Liver (tissue), 8 donors: ENCODE measurements at regions not wholly inside any gene's neighbourhood (a gene's known extent, or its start where the extent isn't known, plus 50 kb on each side); places are given as distances from the start of the nearest gene placed in this dataset.

ENCODE experiments used
- DNase-seq: peaks from one replicate; pipeline ENCODE4 v3.0.0-alpha.2; 2017; ENCODE audit warnings: low spot score
- H3K27ac ChIP-seq, 2 donors: one replicate each; pipeline ENCODE4 v1.7.0; 2013; ENCODE audit warnings: inconsistent platforms in 2 of 2, low read length in 2 of 2, control low read depth in 1 of 2, low read depth in 1 of 2, mild to moderate bottlenecking in 1 of 2
- H3K27me3 ChIP-seq, 4 donors: one replicate each; pipeline versions ENCODE4 v1.6.1 to v1.7.0; 2013; ENCODE audit warnings: low read length in 3 of 4, inconsistent platforms in 1 of 4, mild to moderate bottlenecking in 1 of 4, moderate library complexity in 1 of 4; ENCODE audit not compliant: control insufficient read depth in 4 of 4, insufficient read depth in 4 of 4
- H3K36me3 ChIP-seq, 4 donors: one replicate each; pipeline versions ENCODE4 v1.6.1 to v1.7.0; 2013; ENCODE audit warnings: low read length in 3 of 4, mild to moderate bottlenecking in 3 of 4, low read depth in 1 of 4, moderate library complexity in 1 of 4; ENCODE audit not compliant: control insufficient read depth in 4 of 4, insufficient read depth in 3 of 4
- H3K4me1 ChIP-seq, 4 donors: one replicate each; pipeline versions ENCODE4 v1.6.1 to v1.7.0; 2013; ENCODE audit warnings: low read length in 3 of 4, mild to moderate bottlenecking in 3 of 4, moderate library complexity in 1 of 4; ENCODE audit not compliant: control insufficient read depth in 4 of 4, insufficient read depth in 4 of 4
- H3K4me3 ChIP-seq, 3 donors: one replicate each; pipeline versions ENCODE4 v1.6.1 to v1.7.0; 2013; ENCODE audit warnings: low read length in 3 of 3, control low read depth in 1 of 3, low read depth in 1 of 3, mild to moderate bottlenecking in 1 of 3
- H3K9ac ChIP-seq, 2 donors: one replicate each; pipeline ENCODE4 v1.7.0; 2013; ENCODE audit warnings: low read length in 2 of 2, mild to moderate bottlenecking in 2 of 2, moderate library complexity in 2 of 2, control low read depth in 1 of 2, low read depth in 1 of 2
- H3K9me3 ChIP-seq, 4 donors: one replicate each; pipeline versions ENCODE4 v1.6.1 to v1.7.0; 2013; ENCODE audit warnings: low read length in 3 of 4; ENCODE audit not compliant: control insufficient read depth in 4 of 4
- ATF3 ChIP-seq: IDR thresholded peaks from 2 replicates; pipeline ENCODE4 v1.6.1; 2016; ENCODE audit warnings: antibody characterized with exemption
- CTCF ChIP-seq: fragments of 150-350 bp; IDR thresholded peaks from 2 replicates; pipeline ENCODE4 v1.5.1; 2017; ENCODE audit warnings: improper control_type of control experiment, low read depth, low read length; ENCODE audit not compliant: missing input control
- EGR1 ChIP-seq, 2 donors: IDR thresholded peaks; 2 replicates each; pipeline ENCODE4 v1.6.1; 2016 to 2018; ENCODE audit warnings: antibody characterized with exemption in 2 of 2, low read depth in 2 of 2
- FOXA1 ChIP-seq: IDR thresholded peaks from 2 replicates; pipeline ENCODE4 v1.6.1; 2016; ENCODE audit warnings: antibody characterized with exemption
- FOXA2 ChIP-seq: IDR thresholded peaks from 2 replicates; pipeline ENCODE4 v1.6.1; 2016; ENCODE audit warnings: antibody characterized with exemption
- GABPA ChIP-seq, 2 donors: IDR thresholded peaks in 1 of 2; conservative IDR thresholded peaks in 1 of 2; 2 replicates each; pipeline ENCODE4 v1.6.1; 2016; ENCODE audit warnings: antibody characterized with exemption in 2 of 2, mild to moderate bottlenecking in 1 of 2, moderate library complexity in 1 of 2
- HNF4A ChIP-seq, 2 donors: conservative IDR thresholded peaks; 2 replicates each; pipeline ENCODE4 v1.6.1; 2016; ENCODE audit warnings: antibody characterized with exemption in 2 of 2, mild to moderate bottlenecking in 2 of 2
- HNF4G ChIP-seq: IDR thresholded peaks from 2 replicates; pipeline ENCODE4 v1.6.1; 2016; ENCODE audit warnings: antibody characterized with exemption
- JUND ChIP-seq, 2 donors: IDR thresholded peaks; 2 replicates each; pipeline ENCODE4 v1.6.1; 2016; ENCODE audit warnings: antibody characterized with exemption in 2 of 2
- MAX ChIP-seq: IDR thresholded peaks from 2 replicates; pipeline ENCODE4 v1.6.1; 2016; ENCODE audit warnings: antibody characterized with exemption
- NR2F2 ChIP-seq: IDR thresholded peaks from 2 replicates; pipeline ENCODE4 v1.6.1; 2016; ENCODE audit warnings: antibody characterized with exemption
- RAD21 ChIP-seq, 2 donors: IDR thresholded peaks; 2 replicates each; pipeline ENCODE4 v1.6.1; 2016; ENCODE audit warnings: antibody characterized with exemption in 2 of 2, mild to moderate bottlenecking in 2 of 2
- REST ChIP-seq: IDR thresholded peaks from 2 replicates; pipeline ENCODE4 v1.6.1; 2016; ENCODE audit warnings: antibody characterized with exemption, mild to moderate bottlenecking
- RXRA ChIP-seq, 2 donors: IDR thresholded peaks; 2 replicates each; pipeline ENCODE4 v1.6.1; 2017 to 2018; ENCODE audit warnings: antibody characterized with exemption in 2 of 2, mild to moderate bottlenecking in 1 of 2
- SP1 ChIP-seq: IDR thresholded peaks from 2 replicates; pipeline ENCODE4 v1.6.1; 2018; ENCODE audit warnings: antibody characterized with exemption, mild to moderate bottlenecking
- TAF1 ChIP-seq: conservative IDR thresholded peaks from 2 replicates; pipeline ENCODE4 v1.6.1; 2016; ENCODE audit warnings: antibody characterized with exemption, mild to moderate bottlenecking
- YY1 ChIP-seq: IDR thresholded peaks from 2 replicates; pipeline ENCODE4 v1.6.1; 2016; ENCODE audit warnings: antibody characterized with exemption, mild to moderate bottlenecking
- ZBTB33 ChIP-seq: IDR thresholded peaks from 2 replicates; pipeline ENCODE4 v1.6.1; 2016; ENCODE audit warnings: antibody characterized with exemption
- WGBS: extraction: QIAGEN DNeasy Blood & Tissue Kit; methylation state at CpG from one replicate; pipeline ENCODE4 v1.1.7; 2013; 5-methylcytosine and 5-hydroxymethylcytosine counted together
- donor health status: healthy.
- donor health status: healthy.
- donor health status: healthy.
- donor health status: healthy.
- donor health status: healthy.

- WGBS = 62% methylated on average over 1 of the region's 1 CpG
- no peak overlapping the region for H3K4me3 ChIP-seq
Measured at GRCh38 chr1:102732927-102733326, 375.4 kb downstream of the COL11A1 start.

More at GRCh38 chr1:102732927-102733326, 375.4 kb downstream of the COL11A1 start:
- Histone ChIP-seq H3K4me1 (no peaks in the 10 kb centered on the region), H3K9me3 (no peaks in the 10 kb centered on the region), H3K9ac (no peak overlapping the region), H3K36me3 (no peaks in the 10 kb centered on the region), H3K27ac (no peak overlapping the region), H3K27me3 (peaks cover 0 to 3% (median 0%) of the 10 kb centered on the region in 4 donors)
- DNase-seq = no peak
- TF ChIP-seq EGR1 (IDR thresholded peaks at IDR 0.05; ENCODE audit: low read depth in 2 of 2) (no peak), RXRA (IDR thresholded peaks at IDR 0.05) (no peak), FOXA2 (no peak), ZBTB33 (no peak), JUND (IDR thresholded peaks at IDR 0.05) (no peak), SP1 (no peak), GABPA (IDR thresholded peaks at IDR 0.05 in 1 of 2, conservative IDR thresholded peaks at IDR 0.05 in 1 of 2) (no peak), FOXA1 (no peak), HNF4G (no peak), REST (no peak), HNF4A (conservative IDR thresholded peaks at IDR 0.05) (no peak), CTCF (no peak), ATF3 (no peak), YY1 (no peak), NR2F2 (no peak), MAX (no peak), RAD21 (IDR thresholded peaks at IDR 0.05) (no peak), TAF1 (no peak)
